ENCODE measurements at regions not wholly inside any gene's neighbourhood (a gene's known extent, or its start where the extent isn't known, plus 50 kb on each side); places are given as distances from the start of the nearest gene placed in this dataset.

- TF ChIP-seq CTCF (conservative IDR thresholded peaks at IDR 0.05): no peak
- no peak for TF ChIP-seq ZFX (IDR thresholded peaks at IDR 0.05)
These were observed 133.9 kb upstream of the ERCC6L2 start for GRCh38 chr9:95741631-95742030.

Measured in C4-2B (cell line).